ENCODE measurements at regions not wholly inside any gene's neighbourhood (a gene's known extent, or its start where the extent isn't known, plus 50 kb on each side); places are given as distances from the start of the nearest gene placed in this dataset.

GRCh38 chr2:56654936-56655335 is 471.1 kb downstream of the CCDC85A start:
- Histone ChIP-seq H3F3A (ENCODE audit: insufficient read depth) (no peaks in the 10 kb centered on the region), H3K27ac (ENCODE audit: low read depth, low read length) (no peak overlapping the region), H3K4me2 (ENCODE audit: low read depth, low read length, poor library complexity, severe bottlenecking) (no peak overlapping the region), H3K36me3 (ENCODE audit: low read length) (no peaks in the 10 kb centered on the region), H4K20me1 (ENCODE audit: low read depth, low read length) (no peaks in the 10 kb centered on the region), H3K79me2 (ENCODE audit: insufficient read depth, low read length) (no peaks in the 10 kb centered on the region), H3K27me3 (ENCODE audit: low read length) (no peaks in the 10 kb centered on the region), H3K9ac (ENCODE audit: low read length) (no peak overlapping the region), H3K9me2 (replicated peaks; ENCODE audit: insufficient read depth, low read length) (0 out of 2 replicates have a peak, but pooled peaks cover 4% of the 10 kb centered on the region), H3K9me3 (ENCODE audit: insufficient read depth, low read length) (no peaks in the 10 kb centered on the region), H3K4me3 (ENCODE audit: insufficient read depth, low read length, poor library complexity, severe bottlenecking) (no peak overlapping the region), H2AFZ (ENCODE audit: low read depth, low read length, severe bottlenecking) (no peak overlapping the region)
- TF ChIP-seq EZH2phosphoT487 (conservative IDR thresholded peaks at IDR 0.05; ENCODE audit: low read length) (no peak), CTCF (IDR thresholded peaks at IDR 0.05; ENCODE audit: insufficient read depth, low read length, poor library complexity, severe bottlenecking) (no peak)

- Histone ChIP-seq H3K79me2 (ENCODE audit: insufficient read depth, low read length) (no peaks in the 10 kb centered on the region), H3K9me3 (ENCODE audit: insufficient read depth, low read length) (no peaks in the 10 kb centered on the region), H2AFZ (ENCODE audit: low read depth, low read length, severe bottlenecking) (no peak overlapping the region), H3K9ac (ENCODE audit: low read length) (no peak overlapping the region), H3K4me3 (ENCODE audit: insufficient read depth, low read length, poor library complexity, severe bottlenecking) (no peak overlapping the region), H3K27ac (ENCODE audit: low read depth, low read length) (no peak overlapping the region), H3K36me3 (ENCODE audit: low read length) (no peaks in the 10 kb centered on the region), H3K4me2 (ENCODE audit: low read depth, low read length, poor library complexity, severe bottlenecking) (no peak overlapping the region), H3F3A (ENCODE audit: insufficient read depth) (no peaks in the 10 kb centered on the region), H3K9me2 (replicated peaks; ENCODE audit: insufficient read depth, low read length) (0 out of 2 replicates have a peak, but pooled peaks cover 4% of the 10 kb centered on the region), H4K20me1 (ENCODE audit: low read depth, low read length) (no peaks in the 10 kb centered on the region), H3K27me3 (ENCODE audit: low read length) (no peaks in the 10 kb centered on the region)
- TF ChIP-seq CTCF (IDR thresholded peaks at IDR 0.05; ENCODE audit: insufficient read depth, low read length, poor library complexity, severe bottlenecking): no peak
- TF ChIP-seq EZH2phosphoT487 (conservative IDR thresholded peaks at IDR 0.05; ENCODE audit: low read length): no peak
Measured at GRCh38 chr2:56656826-56657225, 473.0 kb downstream of the CCDC85A start.

GRCh38 chr2:56666777-56667176 is 483.0 kb downstream of the CCDC85A start:
- no peaks in the 10 kb centered on the region for H3K36me3 ChIP-seq (ENCODE audit: low read length)
- no peaks in the 10 kb centered on the region for H3K27me3 ChIP-seq (ENCODE audit: low read length)
- no peaks in the 10 kb centered on the region for H3F3A ChIP-seq (ENCODE audit: insufficient read depth)
- no peaks in the 10 kb centered on the region for H4K20me1 ChIP-seq (ENCODE audit: low read depth, low read length)
- no peak for TF ChIP-seq EZH2phosphoT487 (conservative IDR thresholded peaks at IDR 0.05; ENCODE audit: low read length)
- TF ChIP-seq CTCF (IDR thresholded peaks at IDR 0.05; ENCODE audit: insufficient read depth, low read length, poor library complexity, severe bottlenecking): no peak
- no peaks in the 10 kb centered on the region for H3K79me2 ChIP-seq (ENCODE audit: insufficient read depth, low read length)
- no peak overlapping the region for H3K27ac ChIP-seq (ENCODE audit: low read depth, low read length)
- no peak overlapping the region for H3K9ac ChIP-seq (ENCODE audit: low read length)
- H2AFZ ChIP-seq (ENCODE audit: low read depth, low read length, severe bottlenecking): no peak overlapping the region
- H3K9me3 ChIP-seq (ENCODE audit: insufficient read depth, low read length): no peaks in the 10 kb centered on the region
- no peak overlapping the region for H3K4me2 ChIP-seq (ENCODE audit: low read depth, low read length, poor library complexity, severe bottlenecking)
- H3K4me3 ChIP-seq (ENCODE audit: insufficient read depth, low read length, poor library complexity, severe bottlenecking): no peak overlapping the region
- no peaks in the 10 kb centered on the region for H3K9me2 ChIP-seq (replicated peaks; ENCODE audit: insufficient read depth, low read length)

Data from SU-DHL-6 (cell line).